ENCODE measurements at regions not wholly inside any gene's neighbourhood (a gene's known extent, or its start where the extent isn't known, plus 50 kb on each side); places are given as distances from the start of the nearest gene placed in this dataset.

- TF ChIP-seq ZNF274 (IDR thresholded peaks at IDR 0.05; ENCODE audit: low read depth, low read length) (no peak), SUZ12 (IDR thresholded peaks at IDR 0.05; ENCODE audit: extremely low read depth, insufficient read depth, insufficient read length) (no peak)
Measured at GRCh38 chr14:71508901-71509300, 423.3 kb upstream of the RGS6 start.
